K562 (cell line): ENCODE measurements at regions not wholly inside any gene's neighbourhood (a gene's known extent, or its start where the extent isn't known, plus 50 kb on each side); places are given as distances from the start of the nearest gene placed in this dataset.

ENCODE experiments used
- ATAC-seq: fragments of 200-7000 bp; cut with Tn5 transposase; 3 replicates; pipeline ENCODE4 v1.9.1; 2020; ENCODE audit warnings: moderate library complexity
- BruUV-seq: library from RNA; stranded (reverse); fragments of 400-500 nt; replicated peaks from 2 replicates; lab custom pipeline; 2021; lab: Mats Ljungman, UMichigan
- CTCF ChIA-PET: fragments of 300-600 bp; formaldehyde crosslinking; extraction: SDS; loops from one replicate; lab custom pipeline; 2021; ENCODE audit warnings: low intra/inter-chr PET ratio; lab: Yijun Ruan, JAX
- POLR2A ChIA-PET: fragments of 300-600, 350-650 bp; sonication (Branson Sonifier 250); formaldehyde crosslinking; extraction: SDS; loops from one replicate; lab custom pipeline; 2021; ENCODE audit warnings: antibody characterized with exemption, inconsistent platforms; lab: Yijun Ruan, JAX
- DNase-seq, 4 experiments: peaks; one replicate each; pipeline versions ENCODE4 v3.0.0 to v3.0.0-alpha.2; 2011 to 2018; ENCODE audit warnings: low spot score in 3 of 4, mixed read lengths in 3 of 4; ENCODE audit errors: extremely low read depth in 1 of 4
- FAIRE-seq: peaks from 2 replicates; lab custom pipeline; 2011; peaks lifted over from hg19 to GRCh38; lab: Jason Lieb, UNC
- H2AFZ ChIP-seq: 2 replicates; pipeline ENCODE4 v1.6.0; 2011; ENCODE audit warnings: low read depth, low read length, control low read depth, inconsistent platforms
- H3K27ac ChIP-seq: fragments of 200-600 bp; 3 replicates; pipeline ENCODE4 v1.8.0; 2011; ENCODE audit warnings: low read depth, mild to moderate bottlenecking, control low read depth, inconsistent platforms, low read length, moderate library complexity, mixed read lengths; ENCODE audit errors: extremely low read depth
- H3K27me3 ChIP-seq, 2 experiments: fragments of 300-600 bp in 1 of 2; 2 replicates in 1 of 2; 3 replicates in 1 of 2; pipeline versions ENCODE4 v1.6.0 to v1.8.0; 2011; ENCODE audit warnings: inconsistent platforms in 2 of 2, low read length in 2 of 2, mild to moderate bottlenecking in 1 of 2, mixed read lengths in 1 of 2, moderate library complexity in 1 of 2; ENCODE audit not compliant: control insufficient read depth in 2 of 2, insufficient read depth in 2 of 2
- H3K36me3 ChIP-seq: fragments of 300-600 bp; 3 replicates; pipeline ENCODE4 v1.8.0; 2011; ENCODE audit warnings: mild to moderate bottlenecking, low read length, inconsistent platforms; ENCODE audit not compliant: control insufficient read depth, insufficient read depth
- H3K4me1 ChIP-seq, 2 experiments: fragments of 200-600 bp in 1 of 2; replicated peaks in 1 of 2; 2 replicates in 1 of 2; 3 replicates in 1 of 2; pipeline versions ENCODE4 v1.5.1 to v1.8.0; 2011; ENCODE audit warnings: inconsistent platforms in 2 of 2, low read length in 2 of 2, mild to moderate bottlenecking in 1 of 2, mixed read lengths in 1 of 2, moderate library complexity in 1 of 2; ENCODE audit not compliant: control insufficient read depth in 2 of 2, insufficient read depth in 2 of 2
- H3K4me2 ChIP-seq: 2 replicates; pipeline ENCODE4 v1.6.1; 2011; ENCODE audit warnings: low read length, control low read depth, inconsistent platforms, mixed read lengths; ENCODE audit not compliant: insufficient read depth
- H3K4me3 ChIP-seq: fragments of 200-600 bp; sonication (generic), shearing (Covaris generic); 2 replicates; pipeline ENCODE4 v1.5.1; 2016; ENCODE audit warnings: control low read depth, inconsistent platforms
- H3K79me2 ChIP-seq: fragments of 200-600 bp; 3 replicates; pipeline ENCODE4 v1.8.0; 2011; ENCODE audit warnings: low read length, inconsistent platforms; ENCODE audit not compliant: control insufficient read depth, insufficient read depth
- H3K9ac ChIP-seq, 2 experiments: 2 replicates each; pipeline versions ENCODE4 v1.6.0 to v1.6.1; 2011; ENCODE audit warnings: low read depth in 2 of 2, low read length in 2 of 2, control low read depth in 1 of 2, inconsistent platforms in 1 of 2, mild to moderate bottlenecking in 1 of 2, mixed read lengths in 1 of 2; ENCODE audit not compliant: insufficient read depth in 1 of 2
- H3K9me1 ChIP-seq: one replicate; pipeline ENCODE4 v1.6.0; 2011; ENCODE audit warnings: inconsistent platforms, mild to moderate bottlenecking, low read length, moderate library complexity; ENCODE audit not compliant: control insufficient read depth, insufficient read depth
- H3K9me3 ChIP-seq: replicated peaks from 2 replicates; pipeline ENCODE4 v1.5.1; 2011; ENCODE audit warnings: low read depth, low read length, inconsistent platforms; ENCODE audit not compliant: control insufficient read depth, insufficient read depth
- H4K20me1 ChIP-seq: replicated peaks from 2 replicates; pipeline ENCODE4 v1.6.1; 2011; ENCODE audit warnings: low read length, inconsistent platforms, mixed read lengths; ENCODE audit not compliant: control insufficient read depth, insufficient read depth
- BRD4 ChIP-seq: fragments of 200-600 bp; sonication (generic); IDR thresholded peaks from 2 replicates; pipeline ENCODE4 v1.6.1; 2017; ENCODE audit warnings: inconsistent platforms
- CHD4 ChIP-seq: fragments of 200-600 bp; sonication (generic); IDR thresholded peaks from 3 replicates; pipeline ENCODE4 v1.6.1; 2012; ENCODE audit warnings: low read depth, mild to moderate bottlenecking, mixed read lengths, low read length, inconsistent platforms; ENCODE audit not compliant: insufficient read depth, insufficient replicate concordance, poor library complexity, severe bottlenecking
- ELK1 ChIP-seq: sonication (generic); formaldehyde crosslinking; IDR thresholded peaks from 2 replicates; pipeline ENCODE4 v1.8.1; 2022; ENCODE audit warnings: missing genetic modification reagents
- FOXK2 ChIP-seq, 2 experiments: fragments of 450-650 bp; IDR thresholded peaks in 1 of 2; conservative IDR thresholded peaks in 1 of 2; 2 replicates each; pipeline ENCODE4 v1.6.1; 2016; ENCODE audit warnings: low read depth in 2 of 2, mild to moderate bottlenecking in 1 of 2
- SLC30A9 ChIP-seq: fragments of 250-450 bp; sonication (Bioruptor Pico); IDR thresholded peaks from 2 replicates; pipeline ENCODE4 v1.8.0; 2022; ENCODE audit warnings: mild to moderate bottlenecking, moderate library complexity
- TEAD2 ChIP-seq: fragments of 450-650 bp; IDR thresholded peaks from 2 replicates; pipeline ENCODE4 v1.6.1; 2016; ENCODE audit warnings: missing genetic modification characterization, control low read depth, missing compliant biosample characterization
- THAP12 ChIP-seq: fragments of 250-450 bp; sonication (Bioruptor Pico); IDR thresholded peaks from 2 replicates; pipeline ENCODE4 v1.9.0; 2021; ENCODE audit warnings: mild to moderate bottlenecking, inconsistent platforms
- ZNF318 ChIP-seq, 2 experiments: fragments of 450-650 bp; IDR thresholded peaks; 2 replicates each; pipeline ENCODE4 v1.6.1; 2016; ENCODE audit warnings: mild to moderate bottlenecking in 2 of 2, borderline replicate concordance in 1 of 2, low read depth in 1 of 2, moderate library complexity in 1 of 2
- ZNF740 ChIP-seq, 3 experiments: fragments of 200-800 bp in 1 of 3; sonication (Bioruptor generic) in 1 of 3; sonication (generic) in 1 of 3; formaldehyde crosslinking in 1 of 3; IDR thresholded peaks; 2 replicates each; pipeline versions ENCODE4 v1.6.1 to v1.8.0; 2016 to 2022; ENCODE audit warnings: mild to moderate bottlenecking in 2 of 3, missing compliant biosample characterization in 2 of 3, missing genetic modification characterization in 2 of 3, missing genetic modification reagents in 1 of 3
- WGBS: fragments of 100-300 bp; shearing (Covaris generic); methylation state at CpG from one replicate; pipeline ENCODE4 v1.1.6; 2016; ENCODE audit warnings: low coverage, mixed read lengths; ENCODE audit not compliant: insufficient coverage; ENCODE audit errors: missing lambda C conversion rate; 5-methylcytosine and 5-hydroxymethylcytosine counted together
- in situ Hi-C: fragments of 300-500 bp; cut with MboI; formaldehyde crosslinking; loops from 4 replicates; pipeline ENCODE4 v1.15.0; 2018; ENCODE audit warnings: inconsistent platforms, mixed read lengths
- intact Hi-C: fragments of 100-400 bp; cut with micrococcal nuclease; formaldehyde crosslinking; loops from 2 replicates; pipeline ENCODE4 v1.14.2; 2022

GRCh38 chrX:147846676-147847075 is 65.0 kb upstream of the FMR1 start:
- no peak overlapping the region for H3K4me3 ChIP-seq
- in situ Hi-C loops (no loop called here), intact Hi-C loops (no loop called here)
- POLR2A ChIA-PET, result no interaction called here
- H3K9ac ChIP-seq, result no peak overlapping the region
- H4K20me1 ChIP-seq, result no peaks in the 10 kb centered on the region
- FAIRE-seq, result no peak
- BruUV-seq, result no TSS peak
- 0% methylated on average over 3 of the region's 3 CpGs for WGBS
- no peak for ATAC-seq
- CTCF ChIA-PET, result no interaction called here
- no peaks in the 10 kb centered on the region for H3K79me2 ChIP-seq
- H3K27me3 ChIP-seq, result no peaks in the 10 kb centered on the region
- H3K4me1 ChIP-seq, result no peaks in the 10 kb centered on the region
- no peaks in the 10 kb centered on the region for H3K36me3 ChIP-seq
- no peaks in the 10 kb centered on the region for H3K9me1 ChIP-seq
- no peak for DNase-seq
- no peak overlapping the region for H2AFZ ChIP-seq
- no peaks in the 10 kb centered on the region for H3K9me3 ChIP-seq
- no peak overlapping the region for H3K4me2 ChIP-seq
- H3K27ac ChIP-seq, result no peak overlapping the region
- TF ChIP-seq ZNF318 (IDR thresholded peaks at IDR 0.05; ENCODE audit: borderline replicate concordance in 1 of 2, low read depth in 1 of 2), result no peak
- no peak for TF ChIP-seq ZNF740 (CRISPR knock-in tag; IDR thresholded peaks at IDR 0.05)
- no peak for TF ChIP-seq ZNF740 (tag; IDR thresholded peaks at IDR 0.05)
- no peak for TF ChIP-seq TEAD2
- TF ChIP-seq CHD4, result no peak
- no peak for TF ChIP-seq FOXK2 (conservative IDR thresholded peaks at IDR 0.05 in 1 of 2, IDR thresholded peaks at IDR 0.05 in 1 of 2; ENCODE audit: low read depth in 2 of 2)
- TF ChIP-seq THAP12 (CRISPR knock-in tag), result no peak
- no peak for TF ChIP-seq BRD4
- no peak for TF ChIP-seq SLC30A9 (CRISPR knock-in tag)
- TF ChIP-seq ELK1 (CRISPR knock-in tag), result no peak
